ENCODE measurements at regions not wholly inside any gene's neighbourhood (a gene's known extent, or its start where the extent isn't known, plus 50 kb on each side); places are given as distances from the start of the nearest gene placed in this dataset.

DNA sequence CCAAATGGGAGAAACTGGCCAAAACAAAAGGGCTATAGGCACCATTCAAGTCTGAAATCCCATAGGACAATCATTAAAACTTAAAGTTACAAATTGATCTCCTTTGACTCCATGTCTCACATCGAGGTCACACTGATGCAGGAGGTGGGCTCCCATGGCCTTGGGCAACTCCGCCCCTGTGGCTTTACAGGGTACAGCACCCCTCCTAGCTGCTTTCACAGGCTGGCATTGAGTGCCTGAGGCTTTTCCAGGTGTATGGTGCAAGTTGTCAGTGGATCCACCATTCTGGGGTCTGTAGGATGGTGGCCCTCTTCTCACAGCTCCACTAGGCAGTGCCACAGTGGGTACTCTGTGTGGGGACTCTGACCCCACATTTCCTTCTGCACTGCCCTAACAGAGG lies 662.1 kb downstream of the XPNPEP1 start:
- Histone ChIP-seq H3K4me2 (ENCODE audit: low read length) (no peak overlapping the region), H3K9ac (ENCODE audit: low read length) (no peak overlapping the region), H3K79me2 (ENCODE audit: low read length) (no peaks in the 10 kb centered on the region), H3K36me3 (ENCODE audit: low read depth, low read length) (no peaks in the 10 kb centered on the region), H3K27ac (ENCODE audit: low read length) (no peak overlapping the region), H3K4me1 (ENCODE audit: insufficient read depth, low read length) (peaks cover 15% of the 10 kb centered on the region), H3K9me2 (replicated peaks; ENCODE audit: low read length) (no peaks in the 10 kb centered on the region), H3K9me3 (ENCODE audit: low read length) (no peaks in the 10 kb centered on the region), H3K27me3 (ENCODE audit: low read length) (no peaks in the 10 kb centered on the region), H3F3A (ENCODE audit: low read length, unreplicated experiment) (no peaks in the 10 kb centered on the region), H3K4me3 (ENCODE audit: low read length) (no peak overlapping the region), H4K20me1 (ENCODE audit: low read length) (no peaks in the 10 kb centered on the region), H2AFZ (ENCODE audit: low read length) (no peak overlapping the region)
- CTCF ChIA-PET = no interaction called here
- ATAC-seq (no peak), DNase-seq (no peak)
- intact Hi-C loops (cut with micrococcal nuclease) = no loop called here
- POLR2A ChIA-PET (ENCODE audit: unreplicated experiment) = no interaction called here
- no TSS peak for BruUV-seq (replicated peaks)
- TF ChIP-seq, protein P1, sequence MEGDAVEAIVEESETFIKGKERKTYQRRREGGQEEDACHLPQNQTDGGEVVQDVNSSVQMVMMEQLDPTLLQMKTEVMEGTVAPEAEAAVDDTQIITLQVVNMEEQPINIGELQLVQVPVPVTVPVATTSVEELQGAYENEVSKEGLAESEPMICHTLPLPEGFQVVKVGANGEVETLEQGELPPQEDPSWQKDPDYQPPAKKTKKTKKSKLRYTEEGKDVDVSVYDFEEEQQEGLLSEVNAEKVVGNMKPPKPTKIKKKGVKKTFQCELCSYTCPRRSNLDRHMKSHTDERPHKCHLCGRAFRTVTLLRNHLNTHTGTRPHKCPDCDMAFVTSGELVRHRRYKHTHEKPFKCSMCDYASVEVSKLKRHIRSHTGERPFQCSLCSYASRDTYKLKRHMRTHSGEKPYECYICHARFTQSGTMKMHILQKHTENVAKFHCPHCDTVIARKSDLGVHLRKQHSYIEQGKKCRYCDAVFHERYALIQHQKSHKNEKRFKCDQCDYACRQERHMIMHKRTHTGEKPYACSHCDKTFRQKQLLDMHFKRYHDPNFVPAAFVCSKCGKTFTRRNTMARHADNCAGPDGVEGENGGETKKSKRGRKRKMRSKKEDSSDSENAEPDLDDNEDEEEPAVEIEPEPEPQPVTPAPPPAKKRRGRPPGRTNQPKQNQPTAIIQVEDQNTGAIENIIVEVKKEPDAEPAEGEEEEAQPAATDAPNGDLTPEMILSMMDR (conservative IDR thresholded peaks at IDR 0.05; ENCODE audit: low read depth, low read length) = no peak
- TF ChIP-seq EZH2 (IDR thresholded peaks at IDR 0.05; ENCODE audit: low read length, unreplicated experiment) (no peak), EZH2phosphoT487 (IDR thresholded peaks at IDR 0.05; ENCODE audit: borderline replicate concordance, low read length) (no peak)

DNA sequence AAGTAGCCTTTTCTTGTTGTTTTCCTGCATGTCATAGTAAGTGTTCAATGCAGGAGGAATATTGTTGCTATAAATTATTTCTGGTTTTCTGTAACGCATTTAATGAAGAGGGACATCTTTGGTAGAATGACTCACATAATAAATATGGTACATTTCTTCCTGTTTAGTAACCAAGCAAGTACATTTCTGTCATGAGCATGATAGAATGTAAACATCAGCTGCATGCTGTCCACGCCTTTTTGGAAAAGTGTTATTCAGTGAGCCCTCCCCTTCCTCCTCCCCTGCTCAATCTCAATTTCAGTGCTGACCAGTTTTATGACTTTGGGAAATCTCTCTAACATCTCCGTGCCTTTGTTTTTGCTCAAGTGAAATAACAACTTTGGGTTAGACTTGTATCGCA lies 664.0 kb downstream of the XPNPEP1 start:
- no peaks in the 10 kb centered on the region for H3K79me2 ChIP-seq (ENCODE audit: low read length)
- H3K36me3 ChIP-seq (ENCODE audit: low read depth, low read length) = no peaks in the 10 kb centered on the region
- DNase-seq = peak; percentile 68
- BruUV-seq (replicated peaks) = no TSS peak
- peaks cover 15% of the 10 kb centered on the region for H3K4me1 ChIP-seq (ENCODE audit: insufficient read depth, low read length)
- TF ChIP-seq EZH2 (IDR thresholded peaks at IDR 0.05; ENCODE audit: low read length, unreplicated experiment) (no peak), EZH2phosphoT487 (IDR thresholded peaks at IDR 0.05; ENCODE audit: borderline replicate concordance, low read length) (no peak)
- TF ChIP-seq, protein P1 (conservative IDR thresholded peaks at IDR 0.05; ENCODE audit: low read depth, low read length) = no peak
- H3K27me3 ChIP-seq (ENCODE audit: low read length) = no peaks in the 10 kb centered on the region
- no peaks in the 10 kb centered on the region for H3K9me2 ChIP-seq (replicated peaks; ENCODE audit: low read length)
- H3K27ac ChIP-seq (ENCODE audit: low read length) = peak overlapping the region; percentile 50
- H3K9ac ChIP-seq (ENCODE audit: low read length) = no peak overlapping the region
- POLR2A ChIA-PET (ENCODE audit: unreplicated experiment) = no interaction called here
- no peaks in the 10 kb centered on the region for H3K9me3 ChIP-seq (ENCODE audit: low read length)
- no peaks in the 10 kb centered on the region for H3F3A ChIP-seq (ENCODE audit: low read length, unreplicated experiment)
- intact Hi-C loops (cut with micrococcal nuclease) = no loop called here
- CTCF ChIA-PET = no interaction called here
- H4K20me1 ChIP-seq (ENCODE audit: low read length) = no peaks in the 10 kb centered on the region
- H2AFZ ChIP-seq (ENCODE audit: low read length) = no peak overlapping the region
- no peak overlapping the region for H3K4me3 ChIP-seq (ENCODE audit: low read length)
- peak overlapping the region; percentile 60 for H3K4me2 ChIP-seq (ENCODE audit: low read length)
- ATAC-seq = peak; percentile 95

DNA sequence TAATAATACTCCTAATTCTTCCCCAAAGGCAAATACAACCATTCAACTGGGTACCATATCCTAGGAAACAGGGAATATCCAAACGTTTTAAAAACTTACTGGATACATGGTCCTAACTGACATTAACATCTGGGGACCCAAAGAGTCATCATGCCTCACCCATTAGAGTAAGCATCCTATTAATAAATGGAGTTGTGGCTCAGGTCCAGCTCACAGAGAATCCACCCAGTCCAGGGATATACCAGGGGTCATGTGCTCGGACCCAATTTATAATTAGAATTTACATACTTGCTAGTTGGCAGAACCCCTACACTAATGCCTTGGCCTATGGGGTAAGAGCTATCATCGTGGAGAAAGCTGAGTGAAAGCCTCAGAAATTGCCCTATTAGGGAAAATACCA lies 670.0 kb downstream of the XPNPEP1 start:
- ChIA-PET CTCF (no interaction called here), POLR2A (ENCODE audit: unreplicated experiment) (no interaction called here)
- H4K20me1 ChIP-seq (ENCODE audit: low read length) = no peaks in the 10 kb centered on the region
- H3K4me3 ChIP-seq (ENCODE audit: low read length) = no peak overlapping the region
- no peak overlapping the region for H3K4me2 ChIP-seq (ENCODE audit: low read length)
- no peaks in the 10 kb centered on the region for H3F3A ChIP-seq (ENCODE audit: low read length, unreplicated experiment)
- H3K9me3 ChIP-seq (ENCODE audit: low read length) = no peaks in the 10 kb centered on the region
- no peaks in the 10 kb centered on the region for H3K9me2 ChIP-seq (replicated peaks; ENCODE audit: low read length)
- H2AFZ ChIP-seq (ENCODE audit: low read length) = no peak overlapping the region
- no peaks in the 10 kb centered on the region for H3K4me1 ChIP-seq (ENCODE audit: insufficient read depth, low read length)
- H3K27me3 ChIP-seq (ENCODE audit: low read length) = no peaks in the 10 kb centered on the region
- BruUV-seq (replicated peaks) = no TSS peak
- DNase-seq = no peak
- ATAC-seq = no peak
- no peaks in the 10 kb centered on the region for H3K79me2 ChIP-seq (ENCODE audit: low read length)
- no peaks in the 10 kb centered on the region for H3K36me3 ChIP-seq (ENCODE audit: low read depth, low read length)
- TF ChIP-seq EZH2phosphoT487 (IDR thresholded peaks at IDR 0.05; ENCODE audit: borderline replicate concordance, low read length) (no peak), EZH2 (IDR thresholded peaks at IDR 0.05; ENCODE audit: low read length, unreplicated experiment) (no peak)
- TF ChIP-seq, protein P1 (conservative IDR thresholded peaks at IDR 0.05; ENCODE audit: low read depth, low read length) = no peak
- no peak overlapping the region for H3K9ac ChIP-seq (ENCODE audit: low read length)
- H3K27ac ChIP-seq (ENCODE audit: low read length) = no peak overlapping the region
- intact Hi-C loops (cut with micrococcal nuclease) = no loop called here
